Panc1 (cell line): ENCODE measurements at regions not wholly inside any gene's neighbourhood (a gene's known extent, or its start where the extent isn't known, plus 50 kb on each side); places are given as distances from the start of the nearest gene placed in this dataset.

Experiments used
- ATAC-seq: fragments of 200-7000 bp; cut with Tn5 transposase; 2 replicates; pipeline ENCODE4 v1.9.1; 2020; ENCODE audit warnings: mild to moderate bottlenecking, moderate library complexity
- BruUV-seq: library from RNA; stranded (reverse); fragments of 400-500 nt; replicated peaks from 2 replicates; lab custom pipeline; 2021; lab: Mats Ljungman, UMichigan
- CTCF ChIA-PET: fragments of 300-600 bp; sonication (Branson Sonifier 250); formaldehyde crosslinking; loops from one replicate; lab custom pipeline; 2022; ENCODE audit warnings: antibody characterized with exemption; lab: Charles Lee
- POLR2A ChIA-PET: fragments of 300-600 bp; sonication (Branson Sonifier 250); formaldehyde crosslinking; loops from one replicate; lab custom pipeline; 2022; ENCODE audit warnings: antibody characterized with exemption; lab: Charles Lee
- DNase-seq: peaks from one replicate; pipeline ENCODE4 v3.0.0-alpha.2; 2010; ENCODE audit warnings: low read depth, low spot score
- H3K27ac ChIP-seq: 2 replicates; pipeline ENCODE4 v1.5.1; 2011; ENCODE audit warnings: mild to moderate bottlenecking, low read length, inconsistent platforms
- H3K27me3 ChIP-seq: fragments of 200-500 bp; sonication (Bioruptor generic); 2 replicates; pipeline ENCODE4 v1.6.0; 2014; ENCODE audit warnings: low read length, inconsistent platforms; ENCODE audit not compliant: control insufficient read depth, insufficient read depth
- H3K36me3 ChIP-seq: fragments of 200-500 bp; sonication (Bioruptor generic); 2 replicates; pipeline ENCODE4 v1.5.1; 2014; ENCODE audit warnings: inconsistent platforms, mild to moderate bottlenecking, low read length, moderate library complexity; ENCODE audit not compliant: control insufficient read depth, insufficient read depth
- H3K4me1 ChIP-seq: 2 replicates; pipeline ENCODE4 v1.5.1; 2011; ENCODE audit warnings: inconsistent platforms, mild to moderate bottlenecking, low read length, moderate library complexity; ENCODE audit not compliant: control insufficient read depth, insufficient read depth
- H3K4me3 ChIP-seq, 2 experiments: 2 replicates each; pipeline ENCODE4 v1.5.1; 2011 to 2012; ENCODE audit warnings: low read depth in 2 of 2, low read length in 2 of 2, mild to moderate bottlenecking in 2 of 2, inconsistent platforms in 1 of 2, moderate library complexity in 1 of 2
- H3K9me3 ChIP-seq: fragments of 200-500 bp; sonication (Bioruptor generic); 2 replicates; pipeline ENCODE4 v1.5.1; 2014; ENCODE audit warnings: low read depth, mild to moderate bottlenecking, inconsistent platforms, low read length, moderate library complexity; ENCODE audit not compliant: control insufficient read depth, insufficient read depth
- POLR2AphosphoS5 ChIP-seq: IDR thresholded peaks from 2 replicates; pipeline ENCODE4 v1.6.1; 2012; ENCODE audit warnings: mild to moderate bottlenecking, low read depth, low read length, moderate library complexity
- REST ChIP-seq, 2 experiments: IDR thresholded peaks; 2 replicates each; pipeline ENCODE4 v1.6.1; 2011 to 2012; ENCODE audit warnings: low read depth in 2 of 2, control low read depth in 1 of 2, low read length in 1 of 2, mild to moderate bottlenecking in 1 of 2, moderate library complexity in 1 of 2; ENCODE audit not compliant: insufficient read depth in 1 of 2
- SIN3A ChIP-seq: IDR thresholded peaks from 2 replicates; pipeline ENCODE4 v1.6.1; 2012; ENCODE audit warnings: low read depth, mild to moderate bottlenecking, low read length, moderate library complexity, borderline replicate concordance; ENCODE audit not compliant: insufficient read depth
- TCF7L2 ChIP-seq: IDR thresholded peaks from 2 replicates; pipeline ENCODE4 v1.6.1; 2011; ENCODE audit warnings: mild to moderate bottlenecking, low read depth, low read length, inconsistent platforms
- in situ Hi-C: cut with HindIII; loops from 2 replicates; pipeline ENCODE4 v1.10.0; 2016; ENCODE audit warnings: low sequenced_read_pairs, low pct_unique_long_range_greater_than_20kb
- intact Hi-C: fragments of 100-400 bp; cut with micrococcal nuclease; formaldehyde crosslinking; loops from one replicate; pipeline ENCODE4 v1.10.0; 2022; ENCODE audit not compliant: unreplicated experiment
- TF ChIP-seq, protein P1 (sequence below): fragments of 450-650 bp; IDR thresholded peaks from 2 replicates; pipeline ENCODE4 v1.5.1; 2017; ENCODE audit warnings: mild to moderate bottlenecking

GRCh38 chr3:127374086-127375010, 86.5 kb upstream of the PRR20G start:
- intact Hi-C loops (no loop called here), in situ Hi-C loops (no loop called here)
- POLR2A ChIA-PET = interaction anchor here (0.5 kb wide), 1 partner anchor 81 kb away, joined by 3 read pairs; no protein-coding TSS in a partner anchor
- H3K4me3 ChIP-seq = no peak overlapping the region
- DNase-seq = no peak
- peaks cover 10% of the 10 kb centered on the region; the same call in 1 of the 2 replicates for H3K27me3 ChIP-seq
- no peak overlapping the region for H3K27ac ChIP-seq
- no peaks in the 10 kb centered on the region for H3K9me3 ChIP-seq
- no TSS peak for BruUV-seq
- no peaks in the 10 kb centered on the region for H3K4me1 ChIP-seq
- no peaks in the 10 kb centered on the region for H3K36me3 ChIP-seq
- CTCF ChIA-PET = interaction anchor here (0.7 to 1.3 kb wide), 2 partner anchors 11 to 81 kb away, joined by 3 read pairs; no protein-coding TSS in a partner anchor
- peak; percentile 69 for ATAC-seq
- TF ChIP-seq REST (IDR thresholded peaks at IDR 0.05; ENCODE audit: insufficient read depth in 1 of 2, low read depth in 2 of 2, low read length in 1 of 2) = no peak
- TF ChIP-seq, protein P1, sequence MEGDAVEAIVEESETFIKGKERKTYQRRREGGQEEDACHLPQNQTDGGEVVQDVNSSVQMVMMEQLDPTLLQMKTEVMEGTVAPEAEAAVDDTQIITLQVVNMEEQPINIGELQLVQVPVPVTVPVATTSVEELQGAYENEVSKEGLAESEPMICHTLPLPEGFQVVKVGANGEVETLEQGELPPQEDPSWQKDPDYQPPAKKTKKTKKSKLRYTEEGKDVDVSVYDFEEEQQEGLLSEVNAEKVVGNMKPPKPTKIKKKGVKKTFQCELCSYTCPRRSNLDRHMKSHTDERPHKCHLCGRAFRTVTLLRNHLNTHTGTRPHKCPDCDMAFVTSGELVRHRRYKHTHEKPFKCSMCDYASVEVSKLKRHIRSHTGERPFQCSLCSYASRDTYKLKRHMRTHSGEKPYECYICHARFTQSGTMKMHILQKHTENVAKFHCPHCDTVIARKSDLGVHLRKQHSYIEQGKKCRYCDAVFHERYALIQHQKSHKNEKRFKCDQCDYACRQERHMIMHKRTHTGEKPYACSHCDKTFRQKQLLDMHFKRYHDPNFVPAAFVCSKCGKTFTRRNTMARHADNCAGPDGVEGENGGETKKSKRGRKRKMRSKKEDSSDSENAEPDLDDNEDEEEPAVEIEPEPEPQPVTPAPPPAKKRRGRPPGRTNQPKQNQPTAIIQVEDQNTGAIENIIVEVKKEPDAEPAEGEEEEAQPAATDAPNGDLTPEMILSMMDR = peak; percentile 86
- TF ChIP-seq SIN3A = no peak

DNA sequence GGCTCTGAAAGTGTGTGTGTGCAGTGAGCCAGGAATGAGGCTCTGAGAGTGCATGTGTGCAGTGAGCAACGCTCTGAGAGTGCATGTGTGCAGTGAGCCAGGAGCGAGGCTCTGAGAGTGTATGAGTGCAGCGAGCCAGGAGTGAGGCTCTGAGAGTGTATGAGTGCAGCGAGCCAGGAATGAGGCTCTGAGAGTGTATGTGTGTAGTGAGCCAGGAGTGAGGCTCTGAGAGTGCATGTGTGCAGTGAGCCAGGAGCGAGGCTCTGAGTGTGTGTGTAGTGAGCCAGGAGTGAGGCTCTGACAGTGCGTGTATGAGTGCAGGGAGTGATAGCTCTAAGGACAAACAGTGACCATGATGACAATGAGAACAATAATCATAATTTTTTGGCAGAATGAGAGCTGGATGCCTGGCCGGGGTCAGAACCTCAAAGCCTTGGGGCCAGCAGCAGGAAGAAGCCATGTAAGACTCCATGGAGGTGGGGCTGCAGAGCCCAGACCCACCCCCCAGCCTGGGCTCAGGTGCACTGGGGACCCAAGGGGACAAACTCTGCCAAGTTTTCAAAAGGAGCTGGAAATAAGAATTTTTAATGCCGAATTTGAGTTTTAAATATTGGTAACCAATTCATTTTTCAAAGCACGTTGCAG, 85.7 kb upstream of the PRR20G start:
- Histone ChIP-seq H3K27ac (no peak overlapping the region), H3K27me3 (peaks cover 10% of the 10 kb centered on the region; the same call in 1 of the 2 replicates), H3K4me3 (no peak overlapping the region), H3K9me3 (no peaks in the 10 kb centered on the region), H3K4me1 (no peaks in the 10 kb centered on the region), H3K36me3 (no peaks in the 10 kb centered on the region)
- ATAC-seq (no peak), DNase-seq (no peak)
- BruUV-seq = no TSS peak
- intact Hi-C loops (no loop called here), in situ Hi-C loops (no loop called here)
- TF ChIP-seq TCF7L2 (no peak), SIN3A (no peak), POLR2AphosphoS5 (no peak), REST (IDR thresholded peaks at IDR 0.05; ENCODE audit: insufficient read depth in 1 of 2, low read depth in 2 of 2, low read length in 1 of 2) (no peak)
- TF ChIP-seq, protein P1 = no peak
- ChIA-PET POLR2A (no interaction called here), CTCF (interaction anchor here (0.7 to 1.3 kb wide), 2 partner anchors 11 to 82 kb away, joined by 3 read pairs; no protein-coding TSS in a partner anchor)
